IPS-18a (cell line): ENCODE measurements at regions not wholly inside any gene's neighbourhood (a gene's known extent, or its start where the extent isn't known, plus 50 kb on each side); places are given as distances from the start of the nearest gene placed in this dataset.

Source experiments
- H3K27ac ChIP-seq: one replicate; pipeline ENCODE4 v1.5.1; 2013; ENCODE audit warnings: low read length
- H3K27me3 ChIP-seq: one replicate; pipeline ENCODE4 v1.6.1; 2013; ENCODE audit warnings: mild to moderate bottlenecking, low read length; ENCODE audit not compliant: control insufficient read depth, insufficient read depth
- H3K36me3 ChIP-seq: one replicate; pipeline ENCODE4 v1.6.1; 2013; ENCODE audit warnings: low read depth, low read length; ENCODE audit not compliant: control insufficient read depth
- H3K4me1 ChIP-seq: one replicate; pipeline ENCODE4 v1.6.1; 2013; ENCODE audit warnings: low read depth, low read length; ENCODE audit not compliant: control insufficient read depth
- H3K4me3 ChIP-seq: one replicate; pipeline ENCODE4 v1.5.1; 2013; ENCODE audit warnings: low read length
- H3K9ac ChIP-seq: one replicate; pipeline ENCODE4 v1.6.1; 2013; ENCODE audit warnings: mild to moderate bottlenecking, low read length, moderate library complexity
- H3K9me3 ChIP-seq: one replicate; pipeline ENCODE4 v1.6.1; 2013; ENCODE audit warnings: low read depth, low read length; ENCODE audit not compliant: control insufficient read depth

DNA sequence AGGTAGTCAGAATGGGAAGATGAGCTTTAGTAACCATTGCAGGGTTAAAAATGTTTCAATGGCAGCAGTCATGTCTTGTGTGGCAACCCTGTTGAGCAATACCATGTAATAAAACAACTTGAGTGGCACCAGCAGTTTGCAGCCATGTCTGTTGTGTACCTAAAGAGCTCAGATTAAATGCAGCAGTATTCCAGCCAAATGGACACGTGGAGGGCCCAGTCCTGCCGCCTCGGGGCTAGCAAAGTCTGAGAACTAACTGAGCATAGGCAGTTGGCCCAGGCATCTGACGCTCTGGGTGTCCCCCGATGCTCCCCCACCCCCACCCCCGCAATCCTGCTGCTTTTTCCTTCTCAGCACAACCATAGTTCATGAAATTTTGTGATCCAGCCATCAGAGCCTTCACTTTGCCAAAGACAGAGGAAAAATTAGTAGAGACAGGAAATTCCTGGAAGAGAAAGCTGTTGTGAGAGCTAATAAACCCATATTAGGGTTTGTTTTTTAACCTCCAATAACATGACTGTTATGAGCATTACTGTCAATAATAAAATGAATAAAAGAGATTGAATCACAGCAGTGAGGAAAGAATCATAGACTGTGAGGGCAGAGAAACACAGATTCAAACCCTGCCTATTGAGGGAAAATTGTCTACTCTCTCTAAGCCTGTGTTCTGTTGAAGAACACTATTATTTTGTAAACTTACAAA, 220.6 kb upstream of the RHOBTB1 start:
- H3K27ac ChIP-seq = no peak overlapping the region
- H3K4me1 ChIP-seq = no peaks in the 10 kb centered on the region
- H3K9ac ChIP-seq = no peak overlapping the region
- no peaks in the 10 kb centered on the region for H3K36me3 ChIP-seq
- no peaks in the 10 kb centered on the region for H3K27me3 ChIP-seq
- H3K4me3 ChIP-seq = no peak overlapping the region
- H3K9me3 ChIP-seq = no peaks in the 10 kb centered on the region

- H3K9me3 ChIP-seq = no peaks in the 10 kb centered on the region
- no peak overlapping the region for H3K9ac ChIP-seq
- H3K27ac ChIP-seq = no peak overlapping the region
- H3K4me1 ChIP-seq = no peaks in the 10 kb centered on the region
- H3K27me3 ChIP-seq = no peaks in the 10 kb centered on the region
- no peaks in the 10 kb centered on the region for H3K36me3 ChIP-seq
- H3K4me3 ChIP-seq = no peak overlapping the region
Observed at GRCh38 chr10:61163403-61163802, 219.4 kb upstream of the RHOBTB1 start.

DNA sequence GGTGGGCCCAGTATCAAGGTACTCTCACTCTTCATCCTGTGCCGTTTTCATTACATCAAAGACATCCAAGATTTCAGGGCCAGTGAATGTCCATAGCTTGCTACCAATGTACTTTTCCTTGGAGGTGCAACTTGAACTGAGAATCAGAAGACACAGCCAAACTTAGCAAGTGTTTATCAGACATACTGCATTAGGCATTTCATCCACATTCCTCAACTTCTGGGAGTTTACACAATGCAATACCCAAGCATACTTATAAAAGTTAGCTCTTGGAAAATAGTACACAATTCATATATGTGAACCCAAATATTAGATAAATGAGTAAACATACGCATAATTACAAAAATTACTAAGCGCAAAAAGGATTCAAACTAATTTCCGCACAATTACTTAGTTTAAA, 216.3 kb upstream of the RHOBTB1 start:
- Histone ChIP-seq H3K27me3 (no peaks in the 10 kb centered on the region), H3K9ac (no peak overlapping the region), H3K9me3 (no peaks in the 10 kb centered on the region), H3K36me3 (no peaks in the 10 kb centered on the region), H3K4me1 (peaks cover 8% of the 10 kb centered on the region), H3K4me3 (no peak overlapping the region), H3K27ac (no peak overlapping the region)

DNA sequence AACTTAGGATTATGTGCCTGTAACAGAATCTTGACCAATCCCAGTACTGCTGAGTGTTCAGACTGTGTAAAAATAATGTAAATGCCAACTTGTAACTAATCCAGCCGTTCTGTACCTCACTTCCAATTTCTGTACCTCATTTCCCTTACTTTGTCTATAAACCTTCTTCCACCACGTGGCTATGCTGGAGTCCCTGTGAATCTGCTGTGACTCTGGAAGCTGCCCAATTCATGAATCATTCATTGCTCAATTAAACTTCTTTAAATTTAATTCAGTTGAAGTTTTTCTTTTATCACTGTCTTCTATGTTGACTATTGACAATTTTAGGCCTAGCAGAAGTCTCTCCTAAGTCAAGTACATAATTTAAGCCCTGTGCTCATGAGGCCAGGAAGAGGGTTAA, 215.3 kb upstream of the RHOBTB1 start:
- Histone ChIP-seq H3K27me3 (no peaks in the 10 kb centered on the region), H3K36me3 (no peaks in the 10 kb centered on the region), H3K4me1 (peaks cover 8% of the 10 kb centered on the region), H3K9ac (no peak overlapping the region), H3K9me3 (no peaks in the 10 kb centered on the region), H3K4me3 (no peak overlapping the region), H3K27ac (no peak overlapping the region)

DNA sequence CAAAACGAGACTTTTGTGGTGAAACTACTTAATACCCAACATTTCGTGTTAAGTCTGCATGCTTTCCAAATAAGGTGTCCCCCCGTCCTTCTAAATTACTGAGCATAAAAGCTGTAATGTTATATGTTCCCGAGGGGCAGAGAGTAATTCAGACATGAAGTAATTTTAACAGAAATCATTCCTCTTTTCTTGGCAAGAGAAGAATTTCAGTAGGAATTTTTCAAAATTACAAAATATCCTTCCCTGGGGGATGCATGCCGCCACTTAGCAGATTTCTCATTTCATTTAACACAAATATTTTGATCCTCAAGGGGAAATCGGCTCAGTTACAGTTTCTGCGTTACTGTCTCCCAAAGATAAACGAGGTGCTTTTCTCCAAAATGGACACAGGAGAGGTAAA, 213.2 kb upstream of the RHOBTB1 start:
- Histone ChIP-seq H3K9me3 (no peaks in the 10 kb centered on the region), H3K36me3 (no peaks in the 10 kb centered on the region), H3K4me3 (no peak overlapping the region), H3K9ac (no peak overlapping the region), H3K4me1 (peaks cover 8% of the 10 kb centered on the region), H3K27me3 (no peaks in the 10 kb centered on the region), H3K27ac (no peak overlapping the region)

DNA sequence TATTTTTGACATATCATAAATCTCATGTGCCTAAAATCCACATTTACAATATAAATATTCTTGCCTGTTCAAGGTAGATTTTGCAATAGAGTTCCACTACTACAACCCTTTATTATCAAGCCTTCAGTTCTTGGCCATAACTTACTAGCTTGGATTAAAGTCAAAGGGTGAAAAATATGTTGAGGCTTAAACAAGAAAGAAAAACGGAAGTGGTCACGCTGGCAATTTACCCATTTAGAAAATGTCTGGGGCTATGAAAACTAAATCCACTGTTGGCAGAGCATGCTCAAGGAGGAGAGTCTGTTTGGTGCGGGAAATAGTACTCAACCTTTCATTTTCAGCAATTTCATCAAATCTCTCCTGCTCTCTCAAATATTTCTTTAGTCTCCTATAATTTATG, 209.8 kb upstream of the RHOBTB1 start:
- Histone ChIP-seq H3K4me3 (no peak overlapping the region), H3K27me3 (no peaks in the 10 kb centered on the region), H3K36me3 (no peaks in the 10 kb centered on the region), H3K9ac (no peak overlapping the region), H3K9me3 (no peaks in the 10 kb centered on the region), H3K27ac (no peak overlapping the region), H3K4me1 (peaks cover 8% of the 10 kb centered on the region)

DNA sequence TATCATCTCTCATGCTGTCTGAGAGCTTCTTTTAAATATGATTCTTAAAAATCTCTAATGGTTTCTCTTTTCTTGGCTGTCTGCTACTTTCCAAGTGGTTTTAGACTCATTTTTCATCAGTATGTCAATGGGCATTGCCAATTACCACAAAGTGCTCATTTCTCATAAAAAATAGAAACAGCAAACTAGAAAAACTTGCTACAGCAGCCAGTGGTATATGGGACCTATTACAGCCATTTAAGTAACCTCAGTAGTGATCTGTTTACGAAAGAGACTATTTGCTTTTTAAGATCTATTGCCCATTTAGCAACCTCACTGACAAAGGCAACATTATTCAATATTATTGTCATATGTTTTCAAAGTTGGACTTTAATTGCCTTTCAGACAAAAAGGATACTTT, 207.1 kb upstream of the RHOBTB1 start:
- H3K27me3 ChIP-seq = no peaks in the 10 kb centered on the region
- H3K9me3 ChIP-seq = no peaks in the 10 kb centered on the region
- H3K36me3 ChIP-seq = no peaks in the 10 kb centered on the region
- H3K27ac ChIP-seq = no peak overlapping the region
- no peak overlapping the region for H3K9ac ChIP-seq
- no peak overlapping the region for H3K4me3 ChIP-seq
- H3K4me1 ChIP-seq = peaks cover 6% of the 10 kb centered on the region

GRCh38 chr10:61148451-61148850, 204.5 kb upstream of the RHOBTB1 start:
- Histone ChIP-seq H3K9ac (no peak overlapping the region), H3K27me3 (no peaks in the 10 kb centered on the region), H3K9me3 (peaks cover under 1% of the 10 kb centered on the region), H3K4me3 (no peak overlapping the region), H3K27ac (no peak overlapping the region), H3K36me3 (no peaks in the 10 kb centered on the region), H3K4me1 (no peaks in the 10 kb centered on the region)

DNA sequence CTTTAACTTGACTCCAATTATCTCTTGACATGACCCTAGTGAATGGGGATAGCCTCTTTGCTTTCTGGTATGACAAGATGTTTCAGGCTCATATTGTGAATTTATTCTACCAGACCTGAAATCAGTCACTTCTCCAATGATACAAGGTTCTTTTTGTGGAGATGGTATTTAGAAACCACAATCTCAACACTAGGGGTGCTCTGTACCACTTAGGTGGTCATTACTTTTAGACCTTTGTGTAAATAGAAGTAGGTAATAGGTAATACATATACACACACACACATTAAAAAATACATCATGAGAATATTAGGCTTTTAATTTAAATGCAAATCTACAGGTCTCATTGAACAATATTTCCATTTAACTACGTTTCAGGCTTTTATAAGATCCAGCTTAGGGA, 199.0 kb upstream of the RHOBTB1 start:
- Histone ChIP-seq H3K27ac (no peak overlapping the region), H3K9me3 (peaks cover 8% of the 10 kb centered on the region), H3K4me3 (no peak overlapping the region), H3K36me3 (no peaks in the 10 kb centered on the region), H3K9ac (no peak overlapping the region), H3K4me1 (peaks cover 12% of the 10 kb centered on the region), H3K27me3 (no peaks in the 10 kb centered on the region)

DNA sequence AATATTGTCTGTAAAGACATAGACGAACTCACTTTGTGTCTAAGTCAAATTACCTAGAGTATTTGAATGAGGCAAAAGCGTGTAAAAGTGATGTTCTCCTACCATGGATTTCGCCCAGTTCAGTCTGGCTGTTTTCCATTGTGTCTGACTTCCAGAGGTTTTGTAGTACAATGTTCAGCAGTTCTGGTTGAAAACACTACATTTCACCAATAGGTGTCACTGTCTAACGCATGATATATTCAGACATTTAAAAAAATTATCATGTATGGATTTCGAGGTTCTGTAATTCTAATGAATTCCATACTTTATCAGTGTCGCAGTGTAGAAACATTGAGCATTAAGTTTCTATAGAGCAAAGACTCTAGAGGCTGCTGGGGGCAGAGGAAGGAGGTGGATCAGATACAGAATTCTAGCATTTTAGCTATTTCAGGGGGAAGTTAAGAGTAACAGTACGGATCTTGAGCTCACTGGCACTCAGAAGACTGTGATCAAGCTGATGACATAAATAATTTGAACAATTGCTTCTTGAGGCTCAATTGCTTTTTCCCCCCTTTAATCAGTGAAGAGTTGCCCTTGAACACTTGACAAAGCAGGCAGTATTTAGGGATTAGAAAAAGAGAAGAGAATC, 196.9 kb upstream of the RHOBTB1 start:
- H3K9me3 ChIP-seq = peaks cover 8% of the 10 kb centered on the region
- H3K27ac ChIP-seq = no peak overlapping the region
- no peaks in the 10 kb centered on the region for H3K27me3 ChIP-seq
- no peak overlapping the region for H3K9ac ChIP-seq
- no peak overlapping the region for H3K4me3 ChIP-seq
- peaks cover 21% of the 10 kb centered on the region for H3K4me1 ChIP-seq
- no peaks in the 10 kb centered on the region for H3K36me3 ChIP-seq

- H3K4me3 ChIP-seq = no peak overlapping the region
- H3K36me3 ChIP-seq = no peaks in the 10 kb centered on the region
- H3K4me1 ChIP-seq = peaks cover 30% of the 10 kb centered on the region
- no peak overlapping the region for H3K27ac ChIP-seq
- H3K27me3 ChIP-seq = no peaks in the 10 kb centered on the region
- no peak overlapping the region for H3K9ac ChIP-seq
- H3K9me3 ChIP-seq = peaks cover 8% of the 10 kb centered on the region
Observed at GRCh38 chr10:61139592-61139953, 195.6 kb upstream of the RHOBTB1 start.
